RWPE1 (cell line): ENCODE measurements at regions not wholly inside any gene's neighbourhood (a gene's known extent, or its start where the extent isn't known, plus 50 kb on each side); places are given as distances from the start of the nearest gene placed in this dataset.

Experiments used
- CTCF ChIA-PET: fragments of 350-600 bp; sonication (Branson Sonifier 250); formaldehyde crosslinking; extraction: SDS; loops from one replicate; lab custom pipeline; 2021; lab: Yijun Ruan, JAX
- POLR2A ChIA-PET: fragments of 400-600 bp; formaldehyde crosslinking; extraction: SDS; loops from one replicate; lab custom pipeline; 2020; ENCODE audit warnings: antibody characterized with exemption; ENCODE audit not compliant: low non-redundant PET; lab: Yijun Ruan, JAX
- DNase-seq: peaks from one replicate; pipeline ENCODE4 v3.0.0; 2012; ENCODE audit warnings: low spot score
- H3K27ac ChIP-seq: fragments of 450-650 bp; 2 replicates; pipeline ENCODE4 v1.5.1; 2017
- TF ChIP-seq, protein P1 (sequence below): fragments of 450-650 bp; conservative IDR thresholded peaks from 2 replicates; pipeline ENCODE4 v1.5.1; 2017; ENCODE audit warnings: low read depth, mild to moderate bottlenecking

DNA sequence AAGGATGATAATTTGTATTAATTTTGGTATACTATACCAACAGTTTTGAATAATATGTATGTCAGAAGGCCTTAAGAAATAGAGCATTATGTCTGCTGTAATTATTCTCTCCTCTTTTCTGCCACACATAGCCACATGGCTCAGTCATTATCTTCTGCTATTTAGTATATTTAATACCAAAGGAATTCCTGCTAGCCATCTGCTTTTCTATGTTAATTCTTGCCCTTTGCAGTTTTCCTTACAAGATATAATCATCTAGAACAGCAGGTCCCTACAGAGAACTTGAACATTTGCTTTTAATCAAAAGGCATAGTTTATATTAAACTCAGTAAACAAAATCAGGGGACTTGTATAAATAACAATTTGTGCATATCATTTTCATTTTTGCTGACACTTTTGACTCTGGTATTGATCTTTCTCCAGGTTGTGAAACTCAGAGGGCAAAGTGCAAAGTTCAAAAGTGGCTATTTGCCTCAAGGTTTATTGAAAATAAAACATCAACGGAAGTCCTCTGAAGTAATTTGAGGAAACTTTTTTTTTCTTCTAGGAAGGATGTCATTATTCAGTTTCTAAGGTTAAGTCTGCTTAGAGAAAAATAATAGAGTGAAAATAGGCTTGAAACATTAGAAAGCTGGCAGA, 702.0 kb downstream of the KCNJ2 start:
- no peak overlapping the region for H3K27ac ChIP-seq
- ChIA-PET CTCF (interaction anchor here (0.8 kb wide), 1 partner anchor 967 kb away, joined by 4 read pairs; no protein-coding TSS in a partner anchor), POLR2A (no interaction called here)
- DNase-seq, result no peak
- TF ChIP-seq, protein P1, sequence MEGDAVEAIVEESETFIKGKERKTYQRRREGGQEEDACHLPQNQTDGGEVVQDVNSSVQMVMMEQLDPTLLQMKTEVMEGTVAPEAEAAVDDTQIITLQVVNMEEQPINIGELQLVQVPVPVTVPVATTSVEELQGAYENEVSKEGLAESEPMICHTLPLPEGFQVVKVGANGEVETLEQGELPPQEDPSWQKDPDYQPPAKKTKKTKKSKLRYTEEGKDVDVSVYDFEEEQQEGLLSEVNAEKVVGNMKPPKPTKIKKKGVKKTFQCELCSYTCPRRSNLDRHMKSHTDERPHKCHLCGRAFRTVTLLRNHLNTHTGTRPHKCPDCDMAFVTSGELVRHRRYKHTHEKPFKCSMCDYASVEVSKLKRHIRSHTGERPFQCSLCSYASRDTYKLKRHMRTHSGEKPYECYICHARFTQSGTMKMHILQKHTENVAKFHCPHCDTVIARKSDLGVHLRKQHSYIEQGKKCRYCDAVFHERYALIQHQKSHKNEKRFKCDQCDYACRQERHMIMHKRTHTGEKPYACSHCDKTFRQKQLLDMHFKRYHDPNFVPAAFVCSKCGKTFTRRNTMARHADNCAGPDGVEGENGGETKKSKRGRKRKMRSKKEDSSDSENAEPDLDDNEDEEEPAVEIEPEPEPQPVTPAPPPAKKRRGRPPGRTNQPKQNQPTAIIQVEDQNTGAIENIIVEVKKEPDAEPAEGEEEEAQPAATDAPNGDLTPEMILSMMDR, result no peak

DNA sequence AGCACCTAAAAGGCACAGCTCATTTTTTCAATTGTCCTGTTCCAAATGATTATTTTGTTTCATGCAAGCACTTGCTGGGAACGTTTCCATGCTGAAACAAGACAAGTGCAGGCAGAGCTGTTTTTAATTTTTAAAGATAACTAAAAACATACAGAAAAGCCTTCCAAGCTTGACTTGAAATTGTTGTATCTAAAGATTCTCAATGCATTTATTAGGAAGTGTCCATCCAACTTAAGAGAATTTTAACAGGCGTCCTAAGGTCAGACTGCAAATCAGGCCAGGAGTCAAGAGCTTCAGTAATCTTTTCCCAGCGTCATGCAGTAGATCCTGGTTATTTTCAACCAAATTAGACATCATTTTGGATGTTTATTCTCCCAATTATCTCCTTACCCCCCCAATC, 702.8 kb downstream of the KCNJ2 start:
- TF ChIP-seq, protein P1, result no peak
- no peak overlapping the region for H3K27ac ChIP-seq
- POLR2A ChIA-PET, result no interaction called here
- CTCF ChIA-PET, result interaction anchor here (0.8 kb wide), 1 partner anchor 966 kb away, joined by 4 read pairs; no protein-coding TSS in a partner anchor
- DNase-seq, result no peak

DNA sequence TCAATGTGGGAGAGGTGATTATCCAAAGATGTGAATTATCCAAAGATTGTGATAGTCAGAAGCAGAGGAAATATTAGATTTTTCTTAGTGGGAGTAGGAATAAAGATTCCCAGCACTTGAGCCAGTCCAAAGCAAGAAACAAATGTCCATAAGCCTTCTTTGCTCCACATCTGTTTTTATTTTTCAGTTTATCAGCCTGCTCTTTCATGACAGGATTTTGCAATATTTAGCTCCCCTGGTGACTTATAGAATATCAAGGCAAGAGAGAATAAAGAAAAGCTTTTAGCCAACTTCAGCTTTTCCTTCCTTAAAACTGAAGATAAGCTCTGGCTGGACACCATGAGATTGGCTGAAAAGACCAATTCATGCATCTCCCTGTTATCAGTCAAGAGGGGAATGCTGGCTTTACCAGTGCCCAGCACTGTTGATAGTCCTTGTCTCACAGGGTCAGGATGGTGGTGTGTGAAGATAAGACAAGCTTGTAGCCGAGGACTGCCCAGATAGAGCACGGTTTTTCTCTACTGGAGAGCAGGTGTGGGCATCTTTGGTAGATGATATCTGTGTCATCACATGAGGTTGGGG, 706.5 kb downstream of the KCNJ2 start:
- no peak overlapping the region for H3K27ac ChIP-seq
- DNase-seq, result no peak
- POLR2A ChIA-PET, result no interaction called here
- TF ChIP-seq, protein P1, result no peak
- CTCF ChIA-PET, result no interaction called here

DNA sequence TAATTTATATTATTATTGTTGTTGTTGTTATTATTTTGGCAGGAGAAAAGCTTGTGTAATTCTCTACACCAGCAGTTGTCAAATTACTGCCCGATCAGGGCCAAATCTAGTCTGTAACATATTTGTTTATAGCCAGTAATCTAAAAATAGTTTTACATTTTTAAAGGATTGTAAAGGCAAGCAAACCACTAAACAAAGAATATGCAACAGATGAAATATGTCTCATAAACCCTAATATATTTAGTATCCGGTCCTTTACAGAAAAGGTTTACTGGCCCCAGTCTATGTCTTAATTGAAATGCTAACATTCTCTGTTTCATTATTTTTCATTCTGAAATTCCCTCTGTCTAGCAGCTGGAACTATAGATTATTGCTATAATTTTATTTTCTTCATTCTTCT, 709.5 kb downstream of the KCNJ2 start:
- CTCF ChIA-PET, result interaction anchor here (0.6 to 0.7 kb wide), 2 partner anchors 120 to 238 kb away, joined by 3 to 5 read pairs; no protein-coding TSS in a partner anchor
- H3K27ac ChIP-seq, result no peak overlapping the region
- no peak for DNase-seq
- TF ChIP-seq, protein P1, result no peak
- POLR2A ChIA-PET, result no interaction called here

DNA sequence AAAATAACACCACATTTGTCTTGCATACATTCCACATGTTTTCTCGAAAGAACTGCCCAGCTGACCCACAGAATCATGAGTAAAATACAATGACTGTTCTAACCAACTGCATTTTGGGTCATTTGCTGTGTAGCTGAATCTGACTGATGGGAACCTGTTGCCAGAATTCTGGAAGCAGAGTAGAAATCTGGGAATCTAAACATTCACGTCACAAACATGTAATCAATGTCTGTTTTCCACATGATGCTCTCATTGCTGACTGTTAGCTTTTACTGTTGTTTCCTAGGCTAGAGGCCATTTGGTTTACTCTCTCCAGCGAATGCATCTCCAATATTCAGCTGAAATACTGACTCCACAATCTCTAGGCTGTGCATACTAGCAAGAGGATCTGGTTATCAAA, 710.1 kb downstream of the KCNJ2 start:
- POLR2A ChIA-PET, result no interaction called here
- TF ChIP-seq, protein P1, result no peak
- no peak overlapping the region for H3K27ac ChIP-seq
- CTCF ChIA-PET, result no interaction called here
- no peak for DNase-seq

DNA sequence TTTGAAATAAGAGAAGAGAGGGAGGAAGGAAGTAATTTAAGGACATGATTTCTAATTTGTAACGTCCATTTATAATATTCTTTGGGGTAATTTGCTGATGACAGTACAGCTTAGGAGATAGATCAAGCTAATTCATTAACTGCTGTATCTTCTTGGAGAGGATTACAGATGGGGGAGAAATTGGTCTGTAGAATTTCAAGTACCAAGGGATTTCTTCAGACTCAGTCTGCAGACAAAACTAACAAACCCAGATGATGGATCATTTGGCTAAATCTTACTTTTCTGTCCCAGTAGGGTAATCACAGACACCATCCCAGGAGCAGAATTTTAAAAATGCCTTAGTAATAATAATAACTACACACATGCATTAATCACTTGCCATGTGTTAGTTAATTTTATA, 711.8 kb downstream of the KCNJ2 start:
- TF ChIP-seq, protein P1, result no peak
- DNase-seq, result no peak
- no peak overlapping the region for H3K27ac ChIP-seq
- ChIA-PET POLR2A (no interaction called here), CTCF (no interaction called here)
